ENCODE measurements at regions not wholly inside any gene's neighbourhood (a gene's known extent, or its start where the extent isn't known, plus 50 kb on each side); places are given as distances from the start of the nearest gene placed in this dataset.

GRCh38 chr10:36669615-36670352 is 455.6 kb upstream of the ANKRD30A start:
- WGBS, 2 donors, result 43 to 46% methylated on average over 2 of the region's 2 CpGs
- Histone ChIP-seq H3K27me3 (no peaks in the 10 kb centered on the region), H3K4me1 (peaks cover 0 to 7% (median 0%) of the 10 kb centered on the region in 4 donors), H3K36me3 (no peaks in the 10 kb centered on the region), H3K27ac (no peak overlapping the region), H3K4me3 (no peak overlapping the region), H3K9me3 (no peaks in the 10 kb centered on the region)
- TF ChIP-seq CTCF (IDR thresholded peaks at IDR 0.05) (no peak), EP300 (IDR thresholded peaks at IDR 0.05) (no peak), POLR2A (IDR thresholded peaks at IDR 0.05) (no peak)
- no peak for DNase-seq (ENCODE audit: low spot score in 2 of 2)

GRCh38 chr10:36666451-36666850 is 458.9 kb upstream of the ANKRD30A start:
- Histone ChIP-seq H3K27ac (no peak overlapping the region), H3K4me3 (no peak overlapping the region), H3K4me1 (peaks cover 0 to 7% (median 0%) of the 10 kb centered on the region in 4 donors), H3K9me3 (no peaks in the 10 kb centered on the region), H3K36me3 (no peaks in the 10 kb centered on the region), H3K27me3 (no peaks in the 10 kb centered on the region)
- no peak for DNase-seq (ENCODE audit: low spot score in 2 of 2)
- TF ChIP-seq CTCF (IDR thresholded peaks at IDR 0.05) (no peak), POLR2A (IDR thresholded peaks at IDR 0.05) (no peak), EP300 (IDR thresholded peaks at IDR 0.05) (no peak)

- TF ChIP-seq POLR2A (IDR thresholded peaks at IDR 0.05), result no peak
- TF ChIP-seq EP300 (IDR thresholded peaks at IDR 0.05), result no peak
- TF ChIP-seq CTCF (IDR thresholded peaks at IDR 0.05), result no peak
- Histone ChIP-seq H3K9me3 (no peaks in the 10 kb centered on the region), H3K27me3 (no peaks in the 10 kb centered on the region), H3K4me3 (no peak overlapping the region), H3K4me1 (no peaks in the 10 kb centered on the region), H3K36me3 (no peaks in the 10 kb centered on the region), H3K27ac (no peak overlapping the region)
- WGBS, 2 donors, result 82 to 84% methylated on average over 4 of the region's 4 CpGs
- no peak for DNase-seq (ENCODE audit: low spot score in 2 of 2)
Observed at GRCh38 chr10:36662571-36662970, 462.8 kb upstream of the ANKRD30A start.

- Histone ChIP-seq H3K4me3 (no peak overlapping the region), H3K27ac (no peak overlapping the region), H3K9me3 (peaks cover 0 to 5% (median 0%) of the 10 kb centered on the region in 4 donors), H3K36me3 (no peaks in the 10 kb centered on the region), H3K4me1 (no peaks in the 10 kb centered on the region), H3K27me3 (no peaks in the 10 kb centered on the region)
- no peak for TF ChIP-seq EP300 (IDR thresholded peaks at IDR 0.05)
- TF ChIP-seq POLR2A (IDR thresholded peaks at IDR 0.05), result no peak
- TF ChIP-seq CTCF (IDR thresholded peaks at IDR 0.05), result no peak
- no peak for DNase-seq (ENCODE audit: low spot score in 2 of 2)
- WGBS, 2 donors, result 87 to 93% methylated on average over 6 of the region's 6 CpGs
Observed at GRCh38 chr10:36650274-36650673, 475.1 kb upstream of the ANKRD30A start.

GRCh38 chr10:36647540-36647939 is 477.9 kb upstream of the ANKRD30A start:
- Histone ChIP-seq H3K9me3 (peaks cover 0 to 5% (median 0%) of the 10 kb centered on the region in 4 donors), H3K4me1 (no peaks in the 10 kb centered on the region), H3K27me3 (no peaks in the 10 kb centered on the region), H3K36me3 (no peaks in the 10 kb centered on the region), H3K4me3 (no peak overlapping the region), H3K27ac (no peak overlapping the region)
- WGBS, 2 donors, result 88 to 91% methylated on average over 10 of the region's 10 CpGs
- no peak for DNase-seq (ENCODE audit: low spot score in 2 of 2)
- TF ChIP-seq CTCF (IDR thresholded peaks at IDR 0.05) (no peak), POLR2A (IDR thresholded peaks at IDR 0.05) (no peak), EP300 (IDR thresholded peaks at IDR 0.05) (no peak)
